SK-N-SH treated with all-trans-retinoic acid at 6 μM for 48 hours (cell line): ENCODE measurements at regions not wholly inside any gene's neighbourhood (a gene's known extent, or its start where the extent isn't known, plus 50 kb on each side); places are given as distances from the start of the nearest gene placed in this dataset.
"Not testable (repeated sequence)": the region's sequence is repeated elsewhere in the genome, so short reads cannot be mapped to it uniquely, and the experiment has no call there.

Source experiments
- ATAC-seq: fragments of 200-7000 bp; cut with Tn5 transposase; 3 replicates; pipeline ENCODE4 v1.9.1; 2020; ENCODE audit warnings: mild to moderate bottlenecking, moderate library complexity
- ARNTL ChIP-seq: fragments of 450-650 bp; formaldehyde crosslinking; IDR thresholded peaks from 2 replicates; pipeline ENCODE4 v1.5.0; 2020; ENCODE audit warnings: low read depth, mild to moderate bottlenecking, moderate library complexity, borderline replicate concordance
- BACH2 ChIP-seq: fragments of 250-450 bp; sonication (Bioruptor Pico); IDR thresholded peaks from 2 replicates; pipeline ENCODE4 v1.9.0; 2021; ENCODE audit warnings: mild to moderate bottlenecking, borderline replicate concordance
- CSDC2 ChIP-seq: fragments of 250-450 bp; sonication (Bioruptor Pico); IDR thresholded peaks from 2 replicates; pipeline ENCODE4 v1.5.0; 2020; ENCODE audit warnings: mild to moderate bottlenecking, moderate library complexity
- CSRNP3 ChIP-seq: fragments of 250-450 bp; sonication (Bioruptor Pico); IDR thresholded peaks from 2 replicates; pipeline ENCODE4 v1.5.1; 2021; ENCODE audit warnings: mild to moderate bottlenecking, moderate library complexity
- ESRRG ChIP-seq: fragments of 250-450 bp; sonication (Bioruptor Pico); IDR thresholded peaks from 2 replicates; pipeline ENCODE4 v1.6.1; 2021; ENCODE audit warnings: mild to moderate bottlenecking
- GLIS3 ChIP-seq: fragments of 250-450 bp; sonication (Bioruptor Pico); IDR thresholded peaks from 2 replicates; pipeline ENCODE4 v1.5.0; 2020; ENCODE audit warnings: mild to moderate bottlenecking, moderate library complexity
- ISL1 ChIP-seq: fragments of 250-450 bp; sonication (Bioruptor Pico); IDR thresholded peaks from 2 replicates; pipeline ENCODE4 v2.1.2; 2022; ENCODE audit warnings: mild to moderate bottlenecking, moderate library complexity
- OSR1 ChIP-seq: fragments of 250-450 bp; sonication (Bioruptor Pico); IDR thresholded peaks from 2 replicates; pipeline ENCODE4 v1.8.0; 2022; ENCODE audit warnings: moderate library complexity, mild to moderate bottlenecking, inconsistent platforms
- POU6F1 ChIP-seq: fragments of 250-450 bp; sonication (Bioruptor Pico); IDR thresholded peaks from 2 replicates; pipeline ENCODE4 v1.8.0; 2021; ENCODE audit warnings: low read depth, mild to moderate bottlenecking, moderate library complexity, borderline replicate concordance
- PPARA ChIP-seq: fragments of 250-450 bp; sonication (Bioruptor Pico); IDR thresholded peaks from 2 replicates; pipeline ENCODE4 v1.5.0; 2020; ENCODE audit warnings: mild to moderate bottlenecking, borderline replicate concordance
- SNAI2 ChIP-seq: fragments of 250-450 bp; sonication (Bioruptor Pico); IDR thresholded peaks from 2 replicates; pipeline ENCODE4 v1.5.0; 2020; ENCODE audit warnings: mild to moderate bottlenecking, moderate library complexity
- TCF4 ChIP-seq: fragments of 250-450 bp; sonication (Bioruptor Pico); IDR thresholded peaks from 2 replicates; pipeline ENCODE4 v1.8.0; 2021; ENCODE audit warnings: mild to moderate bottlenecking, moderate library complexity, borderline replicate concordance
- TOX ChIP-seq: fragments of 250-450 bp; sonication (Bioruptor Pico); IDR thresholded peaks from 2 replicates; pipeline ENCODE4 v1.8.0; 2021; ENCODE audit warnings: mild to moderate bottlenecking, moderate library complexity, borderline replicate concordance
- ZC3H10 ChIP-seq: fragments of 250-450 bp; sonication (Bioruptor Pico); IDR thresholded peaks from 2 replicates; pipeline ENCODE4 v1.5.1; 2021; ENCODE audit warnings: mild to moderate bottlenecking, moderate library complexity
- ZFP3 ChIP-seq: fragments of 250-450 bp; sonication (Bioruptor Pico); IDR thresholded peaks from 2 replicates; pipeline ENCODE4 v1.5.0; 2020; ENCODE audit warnings: mild to moderate bottlenecking, moderate library complexity
- ZFP30 ChIP-seq: fragments of 450-650 bp; formaldehyde crosslinking; IDR thresholded peaks from 2 replicates; pipeline ENCODE4 v1.5.0; 2022; ENCODE audit warnings: mild to moderate bottlenecking, moderate library complexity
- ZNF565 ChIP-seq: fragments of 450-650 bp; formaldehyde crosslinking; conservative IDR thresholded peaks from 2 replicates; pipeline ENCODE4 v1.5.0; 2020; ENCODE audit warnings: low read depth, mild to moderate bottlenecking, moderate library complexity
- ZNF8 ChIP-seq: fragments of 450-650 bp; formaldehyde crosslinking; IDR thresholded peaks from 2 replicates; pipeline ENCODE4 v1.5.0; 2020; ENCODE audit warnings: mild to moderate bottlenecking, moderate library complexity
- TF ChIP-seq, protein P1 (sequence below): fragments of 250-450 bp; sonication (Bioruptor Pico); IDR thresholded peaks from 2 replicates; pipeline ENCODE4 v1.8.0; 2020; ENCODE audit warnings: mild to moderate bottlenecking, moderate library complexity, borderline replicate concordance
- TF ChIP-seq, protein P2 (sequence below): fragments of 250-450 bp; sonication (Bioruptor Pico); IDR thresholded peaks from 2 replicates; pipeline ENCODE4 v1.5.1; 2020; ENCODE audit warnings: low read depth, mild to moderate bottlenecking, moderate library complexity
- TF ChIP-seq, protein P3 (sequence below): fragments of 250-450 bp; sonication (Bioruptor Pico); IDR thresholded peaks from 2 replicates; pipeline ENCODE4 v1.5.0; 2020; ENCODE audit warnings: mild to moderate bottlenecking, moderate library complexity

DNA sequence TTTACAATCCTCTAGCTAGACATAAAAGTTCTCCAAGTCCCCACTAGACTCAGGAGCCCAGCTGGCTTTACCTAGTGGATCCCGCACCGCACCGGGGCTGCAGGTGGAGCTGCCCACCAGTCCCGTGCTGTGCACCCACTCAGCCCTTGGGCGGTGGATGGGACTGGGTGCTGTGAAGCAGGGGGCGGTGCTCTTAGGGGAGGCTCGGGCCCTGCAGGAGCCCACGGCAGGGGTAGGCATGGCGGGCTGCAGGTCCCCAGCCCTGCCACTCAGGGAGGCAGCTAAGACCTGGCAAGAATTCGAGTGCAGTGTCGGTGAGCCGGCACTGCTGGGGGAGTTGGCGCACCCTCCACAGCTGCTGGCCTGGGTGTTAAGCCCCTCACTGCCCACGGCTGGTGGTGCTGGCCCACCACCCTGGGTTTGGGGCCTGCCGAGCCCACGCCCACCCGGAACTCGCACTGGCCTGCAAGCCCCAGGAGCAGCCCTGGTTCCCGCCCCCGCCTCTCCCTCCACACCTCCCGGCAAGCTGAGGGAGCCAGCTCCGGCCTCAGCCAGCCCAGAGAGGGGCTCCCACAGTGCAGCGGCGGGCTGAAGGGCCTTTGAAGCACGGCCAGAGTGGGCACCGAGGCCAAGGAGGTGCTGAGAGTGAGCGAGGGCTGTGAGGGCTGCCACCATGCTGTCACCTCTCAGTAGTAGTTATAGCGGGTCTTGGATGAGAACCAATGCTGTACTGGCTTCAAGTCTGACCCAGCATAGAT is 255.2 kb downstream of the CDH7 start:
- TF ChIP-seq, protein P1, sequence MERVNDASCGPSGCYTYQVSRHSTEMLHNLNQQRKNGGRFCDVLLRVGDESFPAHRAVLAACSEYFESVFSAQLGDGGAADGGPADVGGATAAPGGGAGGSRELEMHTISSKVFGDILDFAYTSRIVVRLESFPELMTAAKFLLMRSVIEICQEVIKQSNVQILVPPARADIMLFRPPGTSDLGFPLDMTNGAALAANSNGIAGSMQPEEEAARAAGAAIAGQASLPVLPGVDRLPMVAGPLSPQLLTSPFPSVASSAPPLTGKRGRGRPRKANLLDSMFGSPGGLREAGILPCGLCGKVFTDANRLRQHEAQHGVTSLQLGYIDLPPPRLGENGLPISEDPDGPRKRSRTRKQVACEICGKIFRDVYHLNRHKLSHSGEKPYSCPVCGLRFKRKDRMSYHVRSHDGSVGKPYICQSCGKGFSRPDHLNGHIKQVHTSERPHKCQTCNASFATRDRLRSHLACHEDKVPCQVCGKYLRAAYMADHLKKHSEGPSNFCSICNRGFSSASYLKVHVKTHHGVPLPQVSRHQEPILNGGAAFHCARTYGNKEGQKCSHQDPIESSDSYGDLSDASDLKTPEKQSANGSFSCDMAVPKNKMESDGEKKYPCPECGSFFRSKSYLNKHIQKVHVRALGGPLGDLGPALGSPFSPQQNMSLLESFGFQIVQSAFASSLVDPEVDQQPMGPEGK (CRISPR knock-in tag) = no peak
- TF ChIP-seq ZC3H10 (no peak), TCF4 (CRISPR knock-in tag) (no peak), ZFP30 (CRISPR knock-in tag) (no peak), ZNF565 (CRISPR knock-in tag) (no peak), ISL1 (CRISPR knock-in tag) (no peak), CSRNP3 (no peak), TOX (CRISPR knock-in tag) (no peak), GLIS3 (CRISPR knock-in tag) (no peak), OSR1 (CRISPR knock-in tag) (no peak), ARNTL (CRISPR knock-in tag) (no peak), ESRRG (no peak), BACH2 (CRISPR knock-in tag) (no peak), PPARA (no peak), ZFP3 (CRISPR knock-in tag) (no peak)
- TF ChIP-seq, protein P2, sequence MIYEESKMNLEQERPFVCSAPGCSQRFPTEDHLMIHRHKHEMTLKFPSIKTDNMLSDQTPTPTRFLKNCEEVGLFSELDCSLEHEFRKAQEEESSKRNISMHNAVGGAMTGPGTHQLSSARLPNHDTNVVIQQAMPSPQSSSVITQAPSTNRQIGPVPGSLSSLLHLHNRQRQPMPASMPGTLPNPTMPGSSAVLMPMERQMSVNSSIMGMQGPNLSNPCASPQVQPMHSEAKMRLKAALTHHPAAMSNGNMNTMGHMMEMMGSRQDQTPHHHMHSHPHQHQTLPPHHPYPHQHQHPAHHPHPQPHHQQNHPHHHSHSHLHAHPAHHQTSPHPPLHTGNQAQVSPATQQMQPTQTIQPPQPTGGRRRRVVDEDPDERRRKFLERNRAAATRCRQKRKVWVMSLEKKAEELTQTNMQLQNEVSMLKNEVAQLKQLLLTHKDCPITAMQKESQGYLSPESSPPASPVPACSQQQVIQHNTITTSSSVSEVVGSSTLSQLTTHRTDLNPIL (CRISPR knock-in tag) = no peak
- no peak for ATAC-seq

DNA sequence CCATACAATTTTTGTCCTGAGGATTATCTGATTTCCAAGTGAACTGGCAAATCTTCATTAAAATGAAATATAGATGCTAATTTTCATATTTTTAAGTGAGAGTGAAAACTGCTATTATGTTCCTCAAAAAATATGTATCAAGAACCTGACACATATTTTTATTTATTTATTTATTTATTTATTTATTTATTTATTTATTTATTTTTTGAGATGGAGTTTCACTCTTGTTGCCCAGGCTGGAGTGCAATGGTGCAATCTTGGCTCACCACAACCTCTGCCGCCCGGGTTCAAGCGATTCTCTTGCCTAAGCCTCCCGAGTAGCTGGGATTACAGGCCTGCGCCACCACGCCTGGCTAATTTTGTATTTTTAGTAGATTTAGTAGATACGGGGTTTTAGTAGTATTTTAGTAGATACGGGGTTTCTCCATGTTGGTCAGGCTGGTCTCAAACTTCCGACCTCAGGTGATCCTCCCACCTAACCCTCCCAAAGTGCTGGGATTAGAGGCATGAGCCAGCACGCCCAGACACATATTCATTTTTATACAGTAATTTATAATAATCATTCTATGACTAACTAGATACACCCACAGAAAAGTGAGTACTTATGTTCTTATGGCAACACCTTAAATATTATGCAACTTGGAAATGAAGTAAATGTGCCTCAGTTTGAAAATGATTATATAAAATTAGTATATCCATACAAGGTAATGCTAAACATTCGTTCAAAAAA is 248.3 kb downstream of the CDH7 start:
- not testable (repeated sequence) for ATAC-seq

- no peak for ATAC-seq
- TF ChIP-seq ISL1 (CRISPR knock-in tag) (no peak), PPARA (no peak), ZFP3 (CRISPR knock-in tag) (no peak), POU6F1 (CRISPR knock-in tag) (no peak), ZNF8 (CRISPR knock-in tag) (no peak), ZNF565 (CRISPR knock-in tag) (no peak)
- TF ChIP-seq, protein P2 (CRISPR knock-in tag) = no peak
Observed at GRCh38 chr18:65995206-65995605, 244.4 kb downstream of the CDH7 start.

- ATAC-seq = no peak
- TF ChIP-seq ZNF8 (CRISPR knock-in tag) (no peak), ZNF565 (CRISPR knock-in tag) (no peak), ZC3H10 (no peak), ZFP3 (CRISPR knock-in tag) (no peak), ARNTL (CRISPR knock-in tag) (no peak), POU6F1 (CRISPR knock-in tag) (no peak), SNAI2 (CRISPR knock-in tag) (no peak), TOX (CRISPR knock-in tag) (no peak), ISL1 (CRISPR knock-in tag) (no peak), ESRRG (no peak), PPARA (no peak), BACH2 (CRISPR knock-in tag) (no peak), OSR1 (CRISPR knock-in tag) (no peak), CSDC2 (CRISPR knock-in tag) (no peak), ZFP30 (CRISPR knock-in tag) (no peak)
- TF ChIP-seq, protein P3, sequence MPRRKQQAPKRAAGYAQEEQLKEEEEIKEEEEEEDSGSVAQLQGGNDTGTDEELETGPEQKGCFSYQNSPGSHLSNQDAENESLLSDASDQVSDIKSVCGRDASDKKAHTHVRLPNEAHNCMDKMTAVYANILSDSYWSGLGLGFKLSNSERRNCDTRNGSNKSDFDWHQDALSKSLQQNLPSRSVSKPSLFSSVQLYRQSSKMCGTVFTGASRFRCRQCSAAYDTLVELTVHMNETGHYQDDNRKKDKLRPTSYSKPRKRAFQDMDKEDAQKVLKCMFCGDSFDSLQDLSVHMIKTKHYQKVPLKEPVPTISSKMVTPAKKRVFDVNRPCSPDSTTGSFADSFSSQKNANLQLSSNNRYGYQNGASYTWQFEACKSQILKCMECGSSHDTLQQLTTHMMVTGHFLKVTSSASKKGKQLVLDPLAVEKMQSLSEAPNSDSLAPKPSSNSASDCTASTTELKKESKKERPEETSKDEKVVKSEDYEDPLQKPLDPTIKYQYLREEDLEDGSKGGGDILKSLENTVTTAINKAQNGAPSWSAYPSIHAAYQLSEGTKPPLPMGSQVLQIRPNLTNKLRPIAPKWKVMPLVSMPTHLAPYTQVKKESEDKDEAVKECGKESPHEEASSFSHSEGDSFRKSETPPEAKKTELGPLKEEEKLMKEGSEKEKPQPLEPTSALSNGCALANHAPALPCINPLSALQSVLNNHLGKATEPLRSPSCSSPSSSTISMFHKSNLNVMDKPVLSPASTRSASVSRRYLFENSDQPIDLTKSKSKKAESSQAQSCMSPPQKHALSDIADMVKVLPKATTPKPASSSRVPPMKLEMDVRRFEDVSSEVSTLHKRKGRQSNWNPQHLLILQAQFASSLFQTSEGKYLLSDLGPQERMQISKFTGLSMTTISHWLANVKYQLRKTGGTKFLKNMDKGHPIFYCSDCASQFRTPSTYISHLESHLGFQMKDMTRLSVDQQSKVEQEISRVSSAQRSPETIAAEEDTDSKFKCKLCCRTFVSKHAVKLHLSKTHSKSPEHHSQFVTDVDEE (CRISPR knock-in tag) = no peak
Observed at GRCh38 chr18:65994302-65994701, 243.5 kb downstream of the CDH7 start.
